HG03025 (cell line): ENCODE measurements at regions not wholly inside any gene's neighbourhood (a gene's known extent, or its start where the extent isn't known, plus 50 kb on each side); places are given as distances from the start of the nearest gene placed in this dataset.
"Not testable (repeated sequence)": the region's sequence is repeated elsewhere in the genome, so short reads cannot be mapped to it uniquely, and the experiment has no call there.

Experiments used
- ATAC-seq: cut with Tn5 transposase; IDR thresholded peaks from one replicate; pipeline ENCODE4 v1.9.1; 2021; ENCODE audit warnings: mild to moderate bottlenecking, moderate library complexity; ENCODE audit not compliant: unreplicated experiment, low FRiP score

DNA sequence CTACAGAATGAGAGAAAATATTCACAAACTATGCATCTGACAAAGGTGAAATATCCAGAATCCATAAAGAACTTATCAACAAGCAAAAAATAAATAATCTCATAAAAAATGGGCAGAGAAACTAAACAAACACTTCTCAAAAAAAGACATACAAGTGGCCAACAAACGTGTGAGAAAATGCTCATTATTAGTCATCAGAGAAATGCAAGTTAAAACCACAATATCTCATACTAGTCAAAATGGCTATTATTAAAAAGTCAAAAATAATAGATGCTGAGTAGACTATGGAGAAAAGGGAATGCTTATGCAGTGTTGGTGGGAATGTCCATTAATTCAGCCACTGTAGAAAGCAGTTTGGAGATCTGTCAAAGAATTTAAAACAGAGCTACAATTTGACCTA lies 533.3 kb downstream of the TMA16 start:
- ATAC-seq = no peak

DNA sequence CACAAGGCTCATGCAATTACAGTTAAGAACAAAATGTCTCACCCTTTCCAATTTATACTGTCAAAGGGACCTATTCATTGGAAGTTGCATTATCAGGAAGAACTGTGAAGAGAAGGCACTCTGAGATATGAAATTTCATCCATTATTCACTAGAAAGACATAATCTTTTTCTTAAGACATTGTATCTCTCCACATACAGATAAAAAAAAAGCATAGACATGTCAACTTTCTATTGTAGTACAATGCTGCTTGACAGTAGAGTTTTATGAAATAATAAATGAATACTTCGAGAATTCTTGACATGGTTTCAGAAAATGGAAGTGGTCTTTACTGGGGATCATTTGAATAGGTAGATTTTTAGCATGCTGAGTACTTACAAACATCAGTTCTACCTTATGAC lies 545.0 kb downstream of the TMA16 start:
- ATAC-seq = no peak

DNA sequence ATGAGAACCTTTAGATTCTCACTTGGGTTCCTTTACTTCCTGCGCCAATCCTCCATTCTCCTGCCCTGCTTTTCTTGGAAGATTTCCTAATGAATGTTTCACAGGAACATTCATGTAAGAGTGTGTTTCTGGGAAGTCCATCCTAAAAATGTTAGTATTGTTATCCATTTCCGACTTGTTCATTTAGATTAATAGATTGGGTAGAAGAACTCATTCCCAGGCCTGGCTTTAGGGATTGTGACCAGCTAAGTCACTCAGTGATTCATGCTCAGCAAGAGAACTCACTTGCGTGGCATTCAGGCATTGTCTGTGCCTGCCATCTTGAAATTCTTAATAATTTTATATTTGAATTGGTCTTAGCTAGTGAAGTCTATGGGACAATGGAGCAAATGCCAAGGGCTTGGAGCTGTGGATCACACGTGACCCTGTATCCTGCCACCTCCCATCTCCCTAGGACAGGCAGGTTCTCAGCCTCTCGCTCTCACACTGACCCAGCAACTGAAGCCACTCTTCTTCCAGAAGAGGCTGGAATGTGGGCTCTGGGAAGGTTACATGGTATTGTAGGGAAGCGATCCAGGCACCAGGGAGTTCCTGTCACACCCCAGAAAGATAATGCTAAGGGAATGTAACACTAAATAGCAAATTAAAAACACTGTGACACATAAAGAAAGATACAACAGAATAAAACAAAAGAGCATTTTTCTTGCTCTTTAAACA lies 562.1 kb downstream of the TMA16 start:
- ATAC-seq = no peak

DNA sequence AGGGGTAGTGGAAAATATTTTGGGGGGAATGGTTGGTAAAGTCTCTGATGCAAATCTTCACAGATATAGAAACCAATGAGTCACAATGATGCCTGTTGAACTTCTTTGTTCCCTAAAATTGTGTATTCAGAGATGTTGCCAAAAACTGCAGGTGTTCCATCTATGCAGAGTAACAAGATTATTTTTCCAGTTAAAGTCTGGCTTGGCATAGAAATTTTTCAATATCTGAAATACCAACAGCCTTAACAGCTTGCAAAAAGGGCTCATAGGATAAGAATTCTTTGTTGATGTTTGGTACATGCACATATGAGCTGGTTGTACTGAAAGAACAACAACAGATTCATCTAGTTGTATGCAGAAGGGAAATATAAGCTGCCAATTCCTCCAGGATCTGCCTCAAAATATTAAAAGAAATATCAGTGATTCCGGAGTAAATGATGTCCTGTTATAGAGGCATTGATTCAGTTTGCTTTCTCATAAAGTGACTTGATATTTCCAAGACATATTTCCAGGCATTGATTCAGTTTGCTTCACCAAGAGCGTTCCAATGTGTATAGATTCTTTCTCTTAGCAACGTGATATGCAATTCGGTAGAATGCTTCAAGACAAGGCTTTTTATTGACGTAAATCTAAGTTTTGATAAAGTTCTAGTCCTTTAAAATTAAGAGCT lies 564.4 kb downstream of the TMA16 start:
- no peak for ATAC-seq

DNA sequence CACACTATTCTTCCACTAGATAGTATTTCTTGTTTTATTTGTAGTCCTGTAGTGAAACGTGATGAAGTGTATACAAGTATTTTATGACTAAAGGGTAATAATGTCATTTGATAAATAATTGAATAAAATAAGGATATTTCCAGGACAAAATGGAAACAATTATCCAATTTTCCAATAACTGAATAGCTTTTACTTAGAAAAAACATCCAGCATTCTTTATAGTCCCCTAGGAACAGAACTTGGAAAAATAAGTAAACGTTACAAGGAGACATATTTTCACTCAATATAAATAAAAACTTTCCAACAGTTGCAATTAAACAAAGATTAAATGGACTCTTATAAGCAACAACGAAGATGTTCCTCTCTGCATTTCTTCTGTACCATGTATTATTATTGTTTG lies 566.0 kb downstream of the TMA16 start:
- no peak for ATAC-seq

DNA sequence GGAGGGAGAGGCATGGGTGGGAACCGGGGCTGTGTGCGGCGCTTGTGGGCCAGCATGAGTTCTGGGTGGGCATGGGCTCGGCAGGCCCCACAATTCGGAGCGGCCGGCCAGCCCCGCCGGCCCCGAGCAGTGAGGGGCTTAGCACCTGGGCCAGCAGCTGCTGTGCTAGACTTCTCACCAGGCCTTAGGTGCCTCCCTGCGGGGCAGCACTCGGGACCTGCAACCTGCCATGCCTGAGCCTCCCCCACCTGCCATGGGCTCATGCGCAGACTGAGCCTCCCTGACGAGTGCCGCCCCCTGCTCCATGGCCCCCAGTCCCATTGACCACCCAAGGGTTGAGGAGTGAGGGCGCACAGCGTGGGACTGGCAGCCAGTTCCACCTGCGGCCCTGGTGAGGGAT lies 573.9 kb downstream of the TMA16 start:
- no peak for ATAC-seq

GRCh38 chr4:164070625-164071024 lies 576.1 kb downstream of the TMA16 start:
- no peak for ATAC-seq

DNA sequence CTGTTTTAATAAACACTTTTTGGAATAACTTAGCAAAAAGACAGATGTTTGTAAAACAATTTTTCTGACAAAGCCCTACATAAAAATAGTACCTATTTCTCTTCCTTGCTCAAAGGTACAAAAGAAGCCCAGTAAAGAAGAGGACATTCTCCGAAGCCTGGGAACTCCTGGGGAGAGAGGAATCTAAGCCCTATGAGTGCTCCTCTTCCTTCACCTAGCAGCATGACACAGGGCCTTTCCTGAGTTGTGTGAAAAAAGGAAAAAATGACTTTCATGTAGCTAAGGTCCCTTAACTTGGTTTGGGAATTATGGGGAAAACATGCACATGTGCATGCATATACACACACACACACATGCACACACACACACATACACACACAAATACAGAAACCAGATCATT lies 586.9 kb downstream of the TMA16 start:
- no peak for ATAC-seq

- no peak for ATAC-seq
These were observed 587.3 kb downstream of the TMA16 start for GRCh38 chr4:164081801-164082200.

DNA sequence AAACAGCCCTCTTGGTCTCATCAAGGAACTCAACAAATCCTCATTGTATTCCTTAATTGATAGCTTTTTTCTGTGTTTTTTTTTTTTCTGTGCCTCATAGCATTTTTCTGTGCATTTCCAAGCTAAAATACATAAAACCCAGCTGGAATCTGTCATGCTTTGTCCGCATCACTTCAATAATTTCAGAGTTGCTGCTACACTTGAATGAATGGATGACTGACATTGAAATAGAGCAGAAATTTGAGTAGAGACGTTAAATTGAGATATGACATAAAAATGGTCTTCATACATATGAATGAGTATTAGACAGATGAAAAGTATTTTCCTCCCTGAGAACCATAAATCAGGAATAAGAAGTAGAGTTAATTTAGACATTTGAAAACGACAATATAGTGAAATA lies 593.2 kb downstream of the TMA16 start:
- ATAC-seq = no peak

DNA sequence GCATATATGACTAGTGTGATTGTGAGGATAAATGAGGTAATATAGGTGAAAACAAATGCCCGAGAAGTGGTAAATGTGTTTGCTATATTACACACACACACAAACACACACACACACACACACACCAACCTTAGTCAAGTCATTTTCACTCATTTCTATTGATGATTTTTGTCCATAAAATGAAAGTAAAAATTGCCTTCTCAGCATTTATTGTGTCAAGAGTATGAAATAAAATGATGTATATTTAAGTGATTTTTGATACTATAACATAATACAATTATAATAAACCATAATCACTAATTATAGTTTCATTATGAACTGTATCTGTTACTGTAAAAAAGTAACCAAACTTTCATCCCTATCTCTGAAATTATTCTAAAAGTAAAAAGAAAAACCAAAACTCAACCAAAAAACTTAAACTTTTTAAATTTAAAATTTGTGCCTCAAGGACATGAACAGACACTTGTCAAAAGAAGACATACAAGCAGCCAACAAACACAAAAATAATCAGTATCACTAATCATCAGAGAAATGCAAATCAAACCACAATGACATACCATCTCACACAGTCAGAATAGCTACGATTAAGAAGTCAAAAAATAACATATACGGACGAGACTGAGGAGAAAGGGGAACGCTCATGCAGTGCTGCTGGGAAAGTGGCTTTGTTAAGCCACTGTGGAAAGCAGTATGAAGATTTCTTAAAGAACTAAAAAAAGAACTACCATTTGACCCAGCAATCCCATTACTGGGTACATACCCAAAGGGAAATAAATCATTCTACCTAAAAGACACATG lies 601.0 kb downstream of the TMA16 start:
- no peak for ATAC-seq

GRCh38 chr4:164096766-164097518 lies 602.5 kb downstream of the TMA16 start:
- no peak for ATAC-seq

DNA sequence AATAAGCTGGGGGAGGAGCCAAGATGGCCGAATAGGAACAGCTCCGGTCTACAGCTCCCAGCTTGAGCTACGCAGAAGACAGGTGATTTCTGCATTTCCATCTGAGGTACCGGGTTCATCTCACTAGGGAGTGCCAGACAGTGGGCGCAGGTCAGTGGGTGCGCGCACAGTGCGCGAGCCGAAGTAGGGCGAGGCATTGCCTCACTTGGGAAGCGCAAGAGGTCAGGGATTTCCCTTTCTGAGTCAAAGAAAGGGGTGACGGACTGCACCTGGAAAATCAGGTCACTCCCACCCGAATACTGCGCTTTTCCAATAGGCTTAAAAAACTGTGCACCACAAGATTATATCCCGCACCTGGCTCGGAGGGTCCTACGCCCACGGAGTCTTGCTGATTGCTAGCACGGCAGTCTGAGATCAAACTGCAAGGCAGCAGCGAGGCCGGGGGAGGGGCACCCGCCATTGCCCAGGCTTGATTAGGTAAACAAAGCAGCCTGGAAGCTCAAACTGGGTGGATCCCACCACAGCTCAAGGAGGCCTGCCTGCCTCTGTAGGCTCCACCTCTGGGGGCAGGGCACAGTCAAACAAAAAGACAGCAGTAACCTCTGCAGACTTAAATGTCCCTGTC lies 606.4 kb downstream of the TMA16 start:
- ATAC-seq = not testable (repeated sequence)

DNA sequence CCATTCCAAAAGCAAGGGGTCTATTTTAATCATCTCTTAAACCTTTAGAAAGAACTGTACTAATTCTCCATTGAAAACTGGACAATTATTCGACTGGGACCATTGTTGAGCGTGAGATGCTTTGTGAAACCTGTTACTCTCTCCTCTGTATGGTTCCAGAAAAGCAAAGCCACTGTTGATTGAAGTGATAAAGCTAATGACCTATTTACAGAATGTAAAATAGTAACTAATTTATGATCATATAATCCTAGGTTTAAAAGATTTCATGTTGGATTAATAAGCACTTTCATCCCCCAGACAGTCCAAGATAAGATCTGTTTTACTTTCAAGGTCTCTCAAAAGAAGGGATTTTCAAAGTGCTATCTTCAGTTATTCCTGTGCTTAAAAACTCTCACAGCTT lies 614.5 kb downstream of the TMA16 start:
- no peak for ATAC-seq

- no peak for ATAC-seq
These were observed 615.0 kb downstream of the TMA16 start for GRCh38 chr4:164109503-164109902.

- no peak for ATAC-seq
These were observed 620.7 kb downstream of the TMA16 start for GRCh38 chr4:164115236-164115635.

- ATAC-seq = no peak
These were observed 621.8 kb downstream of the TMA16 start for GRCh38 chr4:164116286-164116685.

- no peak for ATAC-seq
These were observed 619.5 kb upstream of the SMIM31 start for GRCh38 chr4:164134388-164134787.

- no peak for ATAC-seq
These were observed 617.7 kb upstream of the SMIM31 start for GRCh38 chr4:164136180-164136616.

GRCh38 chr4:164138521-164138920 lies 615.4 kb upstream of the SMIM31 start:
- no peak for ATAC-seq
